ENCODE measurements at regions not wholly inside any gene's neighbourhood (a gene's known extent, or its start where the extent isn't known, plus 50 kb on each side); places are given as distances from the start of the nearest gene placed in this dataset.

GRCh38 chr5:67478337-67478736 is 281.7 kb upstream of the CD180 start:
- no peak overlapping the region for H3K4me3 Mint-ChIP-seq
- Histone ChIP-seq H3K36me3 (no peaks in the 10 kb centered on the region), H3K27ac (no peak overlapping the region), H3K4me2 (no peak overlapping the region), H3K4me3 (no peak overlapping the region), H3K9me3 (ENCODE audit: low read depth) (no peaks in the 10 kb centered on the region), H3F3A (ENCODE audit: low read depth) (no peaks in the 10 kb centered on the region), H3K27me3 (no peaks in the 10 kb centered on the region), H3K4me1 (no peaks in the 10 kb centered on the region), H3K79me2 (ENCODE audit: low read depth) (no peaks in the 10 kb centered on the region), H3K9ac (no peak overlapping the region), H4K20me1 (ENCODE audit: low read depth) (no peaks in the 10 kb centered on the region), H2AFZ (replicated peaks) (no peak overlapping the region)
- H3K9me3 Mint-ChIP-seq, result peaks cover 2% of the 10 kb centered on the region
- peaks cover 5% of the 10 kb centered on the region for H3K27me3 Mint-ChIP-seq (ENCODE audit: insufficient read depth, low read depth)
- no peaks in the 10 kb centered on the region for H3K36me3 Mint-ChIP-seq
- H3K27ac Mint-ChIP-seq, result no peak overlapping the region
- TF ChIP-seq EZH2 (IDR thresholded peaks at IDR 0.05) (no peak), CTCF (IDR thresholded peaks at IDR 0.05) (no peak), EZH2phosphoT487 (IDR thresholded peaks at IDR 0.05) (no peak)
- no peaks in the 10 kb centered on the region for H3K4me1 Mint-ChIP-seq
- no peak for DNase-seq (ENCODE audit: low spot score)

- no peaks in the 10 kb centered on the region for H3K4me1 ChIP-seq
- no peaks in the 10 kb centered on the region for H3K79me2 ChIP-seq (ENCODE audit: low read depth)
- no peak overlapping the region for H3K4me3 ChIP-seq
- H2AFZ ChIP-seq (replicated peaks), result no peak overlapping the region
- TF ChIP-seq CTCF (IDR thresholded peaks at IDR 0.05) (no peak), EZH2phosphoT487 (IDR thresholded peaks at IDR 0.05) (no peak), EZH2 (IDR thresholded peaks at IDR 0.05) (no peak)
- H3K4me3 Mint-ChIP-seq, result no peak overlapping the region
- H3K27me3 Mint-ChIP-seq (ENCODE audit: insufficient read depth, low read depth), result peaks cover 5% of the 10 kb centered on the region
- H3K27ac ChIP-seq, result no peak overlapping the region
- H3K36me3 Mint-ChIP-seq, result no peaks in the 10 kb centered on the region
- H3F3A ChIP-seq (ENCODE audit: low read depth), result no peaks in the 10 kb centered on the region
- H3K36me3 ChIP-seq, result no peaks in the 10 kb centered on the region
- DNase-seq (ENCODE audit: low spot score), result no peak
- no peak overlapping the region for H3K4me2 ChIP-seq
- no peaks in the 10 kb centered on the region for H3K9me3 ChIP-seq (ENCODE audit: low read depth)
- H3K9me3 Mint-ChIP-seq, result peaks cover 2% of the 10 kb centered on the region
- H3K27ac Mint-ChIP-seq, result no peak overlapping the region
- no peaks in the 10 kb centered on the region for H3K27me3 ChIP-seq
- no peaks in the 10 kb centered on the region for H4K20me1 ChIP-seq (ENCODE audit: low read depth)
- H3K9ac ChIP-seq, result no peak overlapping the region
- H3K4me1 Mint-ChIP-seq, result no peaks in the 10 kb centered on the region
Observed at GRCh38 chr5:67476995-67477394, 280.4 kb upstream of the CD180 start.

GRCh38 chr5:67476531-67476930 is 279.9 kb upstream of the CD180 start:
- H3K27ac ChIP-seq, result no peak overlapping the region
- no peaks in the 10 kb centered on the region for H3K36me3 Mint-ChIP-seq
- no peak overlapping the region for H2AFZ ChIP-seq (replicated peaks)
- no peaks in the 10 kb centered on the region for H3K79me2 ChIP-seq (ENCODE audit: low read depth)
- no peaks in the 10 kb centered on the region for H3K9me3 ChIP-seq (ENCODE audit: low read depth)
- H3F3A ChIP-seq (ENCODE audit: low read depth), result no peaks in the 10 kb centered on the region
- H3K27me3 Mint-ChIP-seq (ENCODE audit: insufficient read depth, low read depth), result peaks cover 5% of the 10 kb centered on the region
- no peak overlapping the region for H3K4me2 ChIP-seq
- no peaks in the 10 kb centered on the region for H3K4me1 Mint-ChIP-seq
- H4K20me1 ChIP-seq (ENCODE audit: low read depth), result no peaks in the 10 kb centered on the region
- no peak overlapping the region for H3K4me3 Mint-ChIP-seq
- no peak for DNase-seq (ENCODE audit: low spot score)
- H3K9ac ChIP-seq, result no peak overlapping the region
- no peaks in the 10 kb centered on the region for H3K36me3 ChIP-seq
- no peaks in the 10 kb centered on the region for H3K27me3 ChIP-seq
- H3K4me3 ChIP-seq, result no peak overlapping the region
- H3K9me3 Mint-ChIP-seq, result peaks cover 2% of the 10 kb centered on the region
- no peak overlapping the region for H3K27ac Mint-ChIP-seq
- H3K4me1 ChIP-seq, result no peaks in the 10 kb centered on the region
- TF ChIP-seq EZH2phosphoT487 (IDR thresholded peaks at IDR 0.05) (no peak), EZH2 (IDR thresholded peaks at IDR 0.05) (no peak), CTCF (IDR thresholded peaks at IDR 0.05) (no peak)

- H3K4me1 Mint-ChIP-seq, result no peaks in the 10 kb centered on the region
- H3K27me3 Mint-ChIP-seq (ENCODE audit: insufficient read depth, low read depth), result peaks cover 2% of the 10 kb centered on the region
- Histone ChIP-seq H3F3A (ENCODE audit: low read depth) (no peaks in the 10 kb centered on the region), H3K4me1 (no peaks in the 10 kb centered on the region), H3K36me3 (no peaks in the 10 kb centered on the region), H4K20me1 (ENCODE audit: low read depth) (no peaks in the 10 kb centered on the region), H3K27me3 (no peaks in the 10 kb centered on the region), H3K79me2 (ENCODE audit: low read depth) (no peaks in the 10 kb centered on the region), H3K27ac (no peak overlapping the region), H2AFZ (replicated peaks) (no peak overlapping the region), H3K4me2 (no peak overlapping the region), H3K4me3 (no peak overlapping the region), H3K9ac (no peak overlapping the region), H3K9me3 (ENCODE audit: low read depth) (no peaks in the 10 kb centered on the region)
- no peak for TF ChIP-seq EZH2 (IDR thresholded peaks at IDR 0.05)
- H3K9me3 Mint-ChIP-seq, result peaks cover 2% of the 10 kb centered on the region
- no peak for DNase-seq (ENCODE audit: low spot score)
- H3K27ac Mint-ChIP-seq, result no peak overlapping the region
- H3K36me3 Mint-ChIP-seq, result no peaks in the 10 kb centered on the region
- H3K4me3 Mint-ChIP-seq, result no peak overlapping the region
Observed at GRCh38 chr5:67475489-67475888, 278.9 kb upstream of the CD180 start.

Data from neural progenitor cell (in vitro differentiated cells).